ENCODE measurements at regions not wholly inside any gene's neighbourhood (a gene's known extent, or its start where the extent isn't known, plus 50 kb on each side); places are given as distances from the start of the nearest gene placed in this dataset.

DNA sequence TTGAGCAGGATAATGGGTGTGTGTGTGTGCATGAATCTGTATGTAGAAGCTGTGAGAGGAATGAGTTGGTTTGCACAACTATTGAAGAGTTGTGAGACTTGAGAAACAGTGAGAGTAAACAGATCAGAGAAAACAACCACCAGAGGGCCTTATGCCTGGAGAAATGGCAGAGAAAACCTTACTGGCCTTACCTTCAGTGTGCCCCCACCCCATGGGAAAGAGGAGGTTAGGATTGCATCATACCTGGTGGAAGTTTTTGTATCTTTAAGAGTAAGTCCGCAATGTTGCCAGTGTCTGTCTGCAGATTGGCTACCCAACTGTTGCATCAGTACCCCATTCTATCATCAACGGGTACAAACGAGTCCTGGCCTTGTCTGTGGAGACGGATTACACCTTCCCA lies 1909.4 kb upstream of the WWC1 start:
- DNase-seq = no peak
- TF ChIP-seq CTCF (IDR thresholded peaks at IDR 0.05) = no peak
- peaks cover 0 to 11% (median 0%) of the 10 kb centered on the region in 3 donors for H3K9me3 ChIP-seq
- no peaks in the 10 kb centered on the region for H3K4me1 ChIP-seq
- H3K4me3 ChIP-seq = no peak overlapping the region
- no peaks in the 10 kb centered on the region for H3K36me3 ChIP-seq
- no peak overlapping the region for H3K27ac ChIP-seq
- intact Hi-C loops (cut with DNase I; ENCODE audit: low total_unique reads) = no loop called here
- no peaks in the 10 kb centered on the region for H3K27me3 ChIP-seq

DNA sequence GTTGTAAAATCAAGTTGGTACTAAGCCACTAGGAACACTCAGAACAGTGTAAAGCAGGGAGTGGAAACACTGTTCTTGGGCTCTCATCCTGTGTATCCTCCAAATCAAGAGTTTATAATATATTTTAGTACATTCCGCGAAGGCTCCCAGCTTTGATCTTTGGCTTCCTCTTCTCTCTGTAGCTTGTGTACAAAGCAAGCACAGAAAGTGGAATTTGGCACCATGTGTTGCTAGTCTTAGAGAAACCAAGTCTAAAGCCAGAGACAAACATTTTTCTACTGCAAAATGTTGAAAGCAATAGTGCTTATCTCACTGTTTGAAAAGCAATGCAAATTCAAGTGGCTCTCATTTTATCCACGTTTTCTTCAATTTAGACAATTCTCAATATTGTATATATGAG lies 1893.3 kb upstream of the WWC1 start:
- intact Hi-C loops (cut with DNase I; ENCODE audit: low total_unique reads) = no loop called here
- H3K9me3 ChIP-seq = no peaks in the 10 kb centered on the region
- no peak for TF ChIP-seq CTCF (IDR thresholded peaks at IDR 0.05)

DNA sequence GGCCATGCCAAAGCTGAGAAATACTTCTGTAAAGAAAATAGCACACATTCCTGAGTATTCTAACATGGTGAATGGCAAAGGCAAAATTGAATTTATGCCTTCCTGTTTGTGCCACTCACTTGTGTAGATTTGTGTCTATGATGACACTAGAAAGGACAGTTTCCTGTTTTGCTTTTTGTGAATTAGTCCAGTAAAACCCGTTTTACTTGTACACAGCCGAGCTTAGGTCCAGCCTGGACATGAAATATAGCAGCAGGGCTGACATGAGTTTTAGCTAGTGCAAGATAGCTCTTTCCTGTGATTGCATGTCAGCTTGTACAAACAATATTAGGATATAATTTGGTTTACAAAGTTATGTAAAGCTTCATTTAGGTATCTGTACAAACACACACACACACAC lies 1891.7 kb upstream of the WWC1 start:
- Histone ChIP-seq H3K4me3 (no peak overlapping the region), H3K27ac (no peak overlapping the region), H3K9me3 (no peaks in the 10 kb centered on the region), H3K27me3 (no peaks in the 10 kb centered on the region), H3K36me3 (no peaks in the 10 kb centered on the region), H3K4me1 (no peaks in the 10 kb centered on the region)
- intact Hi-C loops (cut with DNase I; ENCODE audit: low total_unique reads) = no loop called here
- DNase-seq = no peak
- no peak for TF ChIP-seq CTCF (IDR thresholded peaks at IDR 0.05)

More for the DNA sequence above, 1893.3 kb upstream of the WWC1 start:
- H3K4me1 ChIP-seq = no peaks in the 10 kb centered on the region
- no peaks in the 10 kb centered on the region for H3K36me3 ChIP-seq
- no peaks in the 10 kb centered on the region for H3K27me3 ChIP-seq
- H3K4me3 ChIP-seq = no peak overlapping the region
- no peak overlapping the region for H3K27ac ChIP-seq
- DNase-seq = no peak

- DNase-seq = no peak
- intact Hi-C loops (cut with DNase I; ENCODE audit: low total_unique reads) = no loop called here
These were observed 1890.1 kb upstream of the WWC1 start for GRCh38 chr5:166401391-166401790.

DNA sequence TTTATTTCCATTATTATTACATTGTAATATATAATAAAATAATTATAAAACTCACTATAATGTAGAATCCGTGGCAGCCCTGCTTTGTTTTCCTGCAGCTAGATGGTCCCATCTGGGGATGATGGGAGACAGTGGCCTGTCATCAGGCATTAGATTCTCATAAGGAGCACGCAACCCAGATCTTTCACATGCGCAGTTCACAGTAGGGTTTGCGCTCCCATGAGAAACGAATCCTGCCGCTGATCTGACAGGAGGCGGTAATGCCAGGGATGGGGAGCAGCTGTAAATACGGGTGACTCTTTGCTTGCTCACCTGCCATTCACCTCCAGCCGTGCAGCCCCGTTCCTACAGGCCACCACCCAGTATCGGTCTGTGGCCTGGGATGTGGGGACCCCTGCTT lies 1879.3 kb upstream of the WWC1 start:
- Histone ChIP-seq H3K27ac (no peak overlapping the region), H3K27me3 (no peaks in the 10 kb centered on the region), H3K4me3 (no peak overlapping the region), H3K4me1 (no peaks in the 10 kb centered on the region), H3K36me3 (no peaks in the 10 kb centered on the region), H3K9me3 (no peaks in the 10 kb centered on the region)
- TF ChIP-seq CTCF (IDR thresholded peaks at IDR 0.05) = no peak
- DNase-seq = no peak
- intact Hi-C loops (cut with DNase I; ENCODE audit: low total_unique reads) = no loop called here

More at GRCh38 chr5:166401391-166401790, 1890.1 kb upstream of the WWC1 start:
- no peak for TF ChIP-seq CTCF (IDR thresholded peaks at IDR 0.05)
- no peaks in the 10 kb centered on the region for H3K36me3 ChIP-seq
- H3K27me3 ChIP-seq = no peaks in the 10 kb centered on the region
- no peak overlapping the region for H3K27ac ChIP-seq
- no peaks in the 10 kb centered on the region for H3K9me3 ChIP-seq
- no peak overlapping the region for H3K4me3 ChIP-seq
- no peaks in the 10 kb centered on the region for H3K4me1 ChIP-seq

DNA sequence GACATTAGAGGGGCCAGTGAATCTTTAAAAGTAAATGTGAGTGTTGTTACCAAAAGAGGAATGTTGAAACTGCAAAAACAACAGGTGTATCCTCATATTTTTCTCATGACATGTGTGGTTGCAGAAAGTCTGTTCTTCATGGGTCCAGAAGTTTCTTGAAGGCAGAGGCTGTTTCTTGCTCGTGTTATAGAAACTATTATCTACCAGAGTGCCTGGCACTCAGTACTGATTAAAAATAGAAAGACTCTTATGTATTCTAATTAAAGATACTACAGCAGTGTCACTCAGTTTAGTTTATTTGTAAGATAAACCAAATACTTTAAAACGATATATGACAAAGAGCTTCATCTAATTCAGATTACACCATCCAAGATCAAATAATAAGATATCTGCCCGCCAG lies 1864.2 kb upstream of the WWC1 start:
- DNase-seq = no peak
- intact Hi-C loops (cut with DNase I; ENCODE audit: low total_unique reads) = no loop called here
- Histone ChIP-seq H3K27me3 (no peaks in the 10 kb centered on the region), H3K4me3 (no peak overlapping the region), H3K36me3 (no peaks in the 10 kb centered on the region), H3K4me1 (no peaks in the 10 kb centered on the region), H3K27ac (no peak overlapping the region), H3K9me3 (no peaks in the 10 kb centered on the region)
- no peak for TF ChIP-seq CTCF (IDR thresholded peaks at IDR 0.05)

Measured in tibial artery (tissue), 4 donors.